Esophagus muscularis mucosa (tissue), 4 donors: ENCODE measurements at regions not wholly inside any gene's neighbourhood (a gene's known extent, or its start where the extent isn't known, plus 50 kb on each side); places are given as distances from the start of the nearest gene placed in this dataset.

ENCODE experiments used
- CTCF ChIP-seq, 3 experiments: fragments of 200-600 bp in 2 of 3; fragments of 450-650 bp in 1 of 3; sonication (generic) in 2 of 3; IDR thresholded peaks; one replicate each; pipeline ENCODE4 v1.5.1; 2017 to 2019; ENCODE audit warnings: antibody characterized with exemption in 3 of 3, mild to moderate bottlenecking in 2 of 3, moderate library complexity in 1 of 3
- EP300 ChIP-seq: sonication (generic); formaldehyde crosslinking; IDR thresholded peaks from one replicate; pipeline ENCODE4 v1.6.1; 2017; ENCODE audit warnings: antibody characterized with exemption
- POLR2A ChIP-seq: fragments of 450-650 bp; IDR thresholded peaks from one replicate; pipeline ENCODE4 v1.6.1; 2017; ENCODE audit warnings: antibody characterized with exemption, moderate library complexity, mild to moderate bottlenecking, low read depth
- POLR2AphosphoS5 ChIP-seq, 2 donors: sonication (generic); formaldehyde crosslinking; IDR thresholded peaks; one replicate each; pipeline ENCODE4 v1.6.1; 2017; ENCODE audit warnings: antibody characterized with exemption in 2 of 2

- TF ChIP-seq CTCF (IDR thresholded peaks at IDR 0.05) (no peak), EP300 (no peak), POLR2A (no peak), POLR2AphosphoS5 (IDR thresholded peaks at IDR 0.05) (no peak)
Observed at GRCh38 chr13:43963726-43964125, 84.0 kb downstream of the LACC1 start.
